Colon (tissue), 2 donors: ENCODE measurements at regions not wholly inside any gene's neighbourhood (a gene's known extent, or its start where the extent isn't known, plus 50 kb on each side); places are given as distances from the start of the nearest gene placed in this dataset.

Experiments used
- FAIRE-seq: peaks from 2 replicates; lab custom pipeline; 2012; peaks lifted over from hg19 to GRCh38; lab: Jason Lieb, UNC
- donor health status: control.
- donor health status: control.

- FAIRE-seq: no peak
Observed at GRCh38 chr21:22892740-22893139, 1894.5 kb downstream of the NCAM2 start.

GRCh38 chr21:22898051-22898665 is 1899.9 kb downstream of the NCAM2 start:
- no peak for FAIRE-seq

- FAIRE-seq: no peak
Observed at GRCh38 chr21:22900490-22900889, 1902.3 kb downstream of the NCAM2 start.

GRCh38 chr21:22903851-22904250 is 1905.6 kb downstream of the NCAM2 start:
- no peak for FAIRE-seq

- no peak for FAIRE-seq
Observed at GRCh38 chr21:22904385-22904784, 1906.2 kb downstream of the NCAM2 start.

- no peak for FAIRE-seq
Observed at GRCh38 chr21:22925032-22925431, 1926.8 kb downstream of the NCAM2 start.

- no peak for FAIRE-seq
Observed at GRCh38 chr21:22927469-22927868, 1929.3 kb downstream of the NCAM2 start.

GRCh38 chr21:22941779-22942490 is 1943.7 kb downstream of the NCAM2 start:
- FAIRE-seq: no peak

GRCh38 chr21:22955559-22955958 is 1957.3 kb downstream of the NCAM2 start:
- FAIRE-seq: no peak

GRCh38 chr21:22961258-22961657 is 1963.0 kb downstream of the NCAM2 start:
- FAIRE-seq: no peak

GRCh38 chr21:22965455-22966135 is 1967.4 kb downstream of the NCAM2 start:
- FAIRE-seq: no peak

- FAIRE-seq: no peak
Observed at GRCh38 chr21:22981819-22982218, 1983.6 kb downstream of the NCAM2 start.

- FAIRE-seq: no peak
Observed at GRCh38 chr21:22993144-22993543, 1994.9 kb downstream of the NCAM2 start.

GRCh38 chr21:22993822-22994574 is 1995.8 kb downstream of the NCAM2 start:
- FAIRE-seq: no peak

GRCh38 chr21:23003951-23004350 is 2005.7 kb downstream of the NCAM2 start:
- no peak for FAIRE-seq

- no peak for FAIRE-seq
Observed at GRCh38 chr21:23008601-23009202, 2010.5 kb downstream of the NCAM2 start.

- no peak for FAIRE-seq
Observed at GRCh38 chr21:23009360-23009759, 2011.2 kb downstream of the NCAM2 start.

GRCh38 chr21:23014021-23014420 is 2015.8 kb downstream of the NCAM2 start:
- no peak for FAIRE-seq

GRCh38 chr21:23016617-23017016 is 2018.4 kb downstream of the NCAM2 start:
- FAIRE-seq: no peak

- FAIRE-seq: no peak
Observed at GRCh38 chr21:23017989-23018388, 2019.8 kb downstream of the NCAM2 start.

- no peak for FAIRE-seq
Observed at GRCh38 chr21:23020969-23021368, 2022.8 kb downstream of the NCAM2 start.

- no peak for FAIRE-seq
Observed at GRCh38 chr21:23021481-23021880, 2023.3 kb downstream of the NCAM2 start.
